ENCODE measurements at regions not wholly inside any gene's neighbourhood (a gene's known extent, or its start where the extent isn't known, plus 50 kb on each side); places are given as distances from the start of the nearest gene placed in this dataset.

DNA sequence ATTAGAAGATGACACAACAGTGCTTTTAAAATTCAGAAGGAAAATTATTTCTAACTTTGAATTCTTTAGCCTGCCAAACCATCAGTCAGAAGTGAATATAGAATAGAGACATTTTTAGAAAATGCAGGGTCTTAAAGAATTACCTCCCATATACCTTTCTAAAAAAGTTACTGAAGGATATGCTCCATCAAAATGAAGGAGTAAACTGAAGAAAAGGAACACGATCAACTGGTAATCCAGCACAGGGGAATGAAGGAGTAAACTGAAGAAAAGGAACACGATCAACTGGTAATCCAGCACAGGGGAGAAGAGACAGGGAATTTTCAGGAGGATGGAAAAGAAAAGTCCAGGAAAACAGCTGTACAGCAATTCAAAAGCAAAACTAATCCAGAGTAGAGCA is 75.4 kb upstream of the LDLRAD3 start:
- no peak for TF ChIP-seq POLR2AphosphoS5 (IDR thresholded peaks at IDR 0.05; ENCODE audit: low read depth, low read length)
- no peak for TF ChIP-seq POLR2A (IDR thresholded peaks at IDR 0.05; ENCODE audit: borderline replicate concordance, extremely low read depth, insufficient read depth, insufficient read length)
- TF ChIP-seq, protein P1, sequence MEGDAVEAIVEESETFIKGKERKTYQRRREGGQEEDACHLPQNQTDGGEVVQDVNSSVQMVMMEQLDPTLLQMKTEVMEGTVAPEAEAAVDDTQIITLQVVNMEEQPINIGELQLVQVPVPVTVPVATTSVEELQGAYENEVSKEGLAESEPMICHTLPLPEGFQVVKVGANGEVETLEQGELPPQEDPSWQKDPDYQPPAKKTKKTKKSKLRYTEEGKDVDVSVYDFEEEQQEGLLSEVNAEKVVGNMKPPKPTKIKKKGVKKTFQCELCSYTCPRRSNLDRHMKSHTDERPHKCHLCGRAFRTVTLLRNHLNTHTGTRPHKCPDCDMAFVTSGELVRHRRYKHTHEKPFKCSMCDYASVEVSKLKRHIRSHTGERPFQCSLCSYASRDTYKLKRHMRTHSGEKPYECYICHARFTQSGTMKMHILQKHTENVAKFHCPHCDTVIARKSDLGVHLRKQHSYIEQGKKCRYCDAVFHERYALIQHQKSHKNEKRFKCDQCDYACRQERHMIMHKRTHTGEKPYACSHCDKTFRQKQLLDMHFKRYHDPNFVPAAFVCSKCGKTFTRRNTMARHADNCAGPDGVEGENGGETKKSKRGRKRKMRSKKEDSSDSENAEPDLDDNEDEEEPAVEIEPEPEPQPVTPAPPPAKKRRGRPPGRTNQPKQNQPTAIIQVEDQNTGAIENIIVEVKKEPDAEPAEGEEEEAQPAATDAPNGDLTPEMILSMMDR (IDR thresholded peaks at IDR 0.05 in 2 of 3, conservative IDR thresholded peaks at IDR 0.05 in 1 of 3; ENCODE audit: borderline replicate concordance in 1 of 3, insufficient read depth in 1 of 3, low read depth in 2 of 3, low read length in 2 of 3), result no peak
- TF ChIP-seq, protein P2, sequence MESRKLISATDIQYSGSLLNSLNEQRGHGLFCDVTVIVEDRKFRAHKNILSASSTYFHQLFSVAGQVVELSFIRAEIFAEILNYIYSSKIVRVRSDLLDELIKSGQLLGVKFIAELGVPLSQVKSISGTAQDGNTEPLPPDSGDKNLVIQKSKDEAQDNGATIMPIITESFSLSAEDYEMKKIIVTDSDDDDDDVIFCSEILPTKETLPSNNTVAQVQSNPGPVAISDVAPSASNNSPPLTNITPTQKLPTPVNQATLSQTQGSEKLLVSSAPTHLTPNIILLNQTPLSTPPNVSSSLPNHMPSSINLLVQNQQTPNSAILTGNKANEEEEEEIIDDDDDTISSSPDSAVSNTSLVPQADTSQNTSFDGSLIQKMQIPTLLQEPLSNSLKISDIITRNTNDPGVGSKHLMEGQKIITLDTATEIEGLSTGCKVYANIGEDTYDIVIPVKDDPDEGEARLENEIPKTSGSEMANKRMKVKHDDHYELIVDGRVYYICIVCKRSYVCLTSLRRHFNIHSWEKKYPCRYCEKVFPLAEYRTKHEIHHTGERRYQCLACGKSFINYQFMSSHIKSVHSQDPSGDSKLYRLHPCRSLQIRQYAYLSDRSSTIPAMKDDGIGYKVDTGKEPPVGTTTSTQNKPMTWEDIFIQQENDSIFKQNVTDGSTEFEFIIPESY (IDR thresholded peaks at IDR 0.05; ENCODE audit: extremely low read depth, insufficient replicate concordance, low read length), result no peak
- no peak for TF ChIP-seq EZH2 (IDR thresholded peaks at IDR 0.05)
- TF ChIP-seq, protein P3, sequence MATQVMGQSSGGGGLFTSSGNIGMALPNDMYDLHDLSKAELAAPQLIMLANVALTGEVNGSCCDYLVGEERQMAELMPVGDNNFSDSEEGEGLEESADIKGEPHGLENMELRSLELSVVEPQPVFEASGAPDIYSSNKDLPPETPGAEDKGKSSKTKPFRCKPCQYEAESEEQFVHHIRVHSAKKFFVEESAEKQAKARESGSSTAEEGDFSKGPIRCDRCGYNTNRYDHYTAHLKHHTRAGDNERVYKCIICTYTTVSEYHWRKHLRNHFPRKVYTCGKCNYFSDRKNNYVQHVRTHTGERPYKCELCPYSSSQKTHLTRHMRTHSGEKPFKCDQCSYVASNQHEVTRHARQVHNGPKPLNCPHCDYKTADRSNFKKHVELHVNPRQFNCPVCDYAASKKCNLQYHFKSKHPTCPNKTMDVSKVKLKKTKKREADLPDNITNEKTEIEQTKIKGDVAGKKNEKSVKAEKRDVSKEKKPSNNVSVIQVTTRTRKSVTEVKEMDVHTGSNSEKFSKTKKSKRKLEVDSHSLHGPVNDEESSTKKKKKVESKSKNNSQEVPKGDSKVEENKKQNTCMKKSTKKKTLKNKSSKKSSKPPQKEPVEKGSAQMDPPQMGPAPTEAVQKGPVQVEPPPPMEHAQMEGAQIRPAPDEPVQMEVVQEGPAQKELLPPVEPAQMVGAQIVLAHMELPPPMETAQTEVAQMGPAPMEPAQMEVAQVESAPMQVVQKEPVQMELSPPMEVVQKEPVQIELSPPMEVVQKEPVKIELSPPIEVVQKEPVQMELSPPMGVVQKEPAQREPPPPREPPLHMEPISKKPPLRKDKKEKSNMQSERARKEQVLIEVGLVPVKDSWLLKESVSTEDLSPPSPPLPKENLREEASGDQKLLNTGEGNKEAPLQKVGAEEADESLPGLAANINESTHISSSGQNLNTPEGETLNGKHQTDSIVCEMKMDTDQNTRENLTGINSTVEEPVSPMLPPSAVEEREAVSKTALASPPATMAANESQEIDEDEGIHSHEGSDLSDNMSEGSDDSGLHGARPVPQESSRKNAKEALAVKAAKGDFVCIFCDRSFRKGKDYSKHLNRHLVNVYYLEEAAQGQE (IDR thresholded peaks at IDR 0.05; ENCODE audit: low read depth), result no peak
- TF ChIP-seq TCF7L2 (IDR thresholded peaks at IDR 0.05; ENCODE audit: borderline replicate concordance, extremely low read depth, insufficient read depth, insufficient read length), result no peak
